Ishikawa (cell line): ENCODE measurements at regions not wholly inside any gene's neighbourhood (a gene's known extent, or its start where the extent isn't known, plus 50 kb on each side); places are given as distances from the start of the nearest gene placed in this dataset.

Experiments
- CEBPB ChIP-seq: IDR thresholded peaks from 2 replicates; pipeline ENCODE4 v1.6.1; 2012
- CREB1 ChIP-seq: IDR thresholded peaks from 2 replicates; pipeline ENCODE4 v1.6.1; 2012; ENCODE audit warnings: low read depth
- EGR1 ChIP-seq: IDR thresholded peaks from 2 replicates; pipeline ENCODE4 v1.6.1; 2012
- EP300 ChIP-seq: IDR thresholded peaks from 2 replicates; pipeline ENCODE4 v1.6.1; 2012; ENCODE audit warnings: borderline replicate concordance
- FOXM1 ChIP-seq: IDR thresholded peaks from 2 replicates; pipeline ENCODE4 v1.6.1; 2012; ENCODE audit warnings: low read depth, borderline replicate concordance
- MAX ChIP-seq: IDR thresholded peaks from 2 replicates; pipeline ENCODE4 v1.6.1; 2012
- NFIC ChIP-seq: IDR thresholded peaks from 2 replicates; pipeline ENCODE4 v1.6.1; 2012
- RAD21 ChIP-seq: IDR thresholded peaks from 2 replicates; pipeline ENCODE4 v1.6.1; 2012; ENCODE audit warnings: low read depth
- REST ChIP-seq: IDR thresholded peaks from 2 replicates; pipeline ENCODE4 v1.6.1; 2012; ENCODE audit warnings: low read depth, mild to moderate bottlenecking
- TAF1 ChIP-seq: IDR thresholded peaks from 2 replicates; pipeline ENCODE4 v1.6.1; 2012; ENCODE audit warnings: low read depth, mild to moderate bottlenecking
- TCF12 ChIP-seq: IDR thresholded peaks from 2 replicates; pipeline ENCODE4 v1.6.1; 2012; ENCODE audit warnings: low read depth
- YY1 ChIP-seq: IDR thresholded peaks from 2 replicates; pipeline ENCODE4 v1.6.1; 2012; ENCODE audit warnings: low read depth
- ZBTB7A ChIP-seq: IDR thresholded peaks from 2 replicates; pipeline ENCODE4 v1.6.1; 2012; ENCODE audit warnings: low read depth

GRCh38 chr12:130102266-130102665 lies 60.0 kb upstream of the FZD10 start:
- TF ChIP-seq EGR1, result no peak
- TF ChIP-seq TAF1, result no peak
- TF ChIP-seq FOXM1, result no peak
- no peak for TF ChIP-seq EP300
- no peak for TF ChIP-seq TCF12
- TF ChIP-seq RAD21, result no peak
- TF ChIP-seq MAX, result no peak
- TF ChIP-seq YY1, result no peak
- no peak for TF ChIP-seq REST
- no peak for TF ChIP-seq CREB1
- TF ChIP-seq ZBTB7A, result no peak
- no peak for TF ChIP-seq CEBPB
- TF ChIP-seq NFIC, result no peak
